Osteocyte (in vitro differentiated cells): ENCODE measurements at regions not wholly inside any gene's neighbourhood (a gene's known extent, or its start where the extent isn't known, plus 50 kb on each side); places are given as distances from the start of the nearest gene placed in this dataset.

ENCODE experiments used
- DNase-seq: peaks from one replicate; pipeline ENCODE4 v3.0.0; 2021; ENCODE audit warnings: mixed read lengths; ENCODE audit not compliant: unreplicated experiment; ENCODE audit errors: extremely low spot score
- H3K27ac Mint-ChIP-seq: one replicate; pipeline ENCODE4 v1.8.0; 2021; ENCODE audit warnings: mild to moderate bottlenecking, mixed read lengths; ENCODE audit not compliant: unreplicated experiment
- H3K27me3 Mint-ChIP-seq: one replicate; pipeline ENCODE4 v1.8.0; 2021; ENCODE audit warnings: mixed read lengths; ENCODE audit not compliant: unreplicated experiment
- H3K36me3 Mint-ChIP-seq: one replicate; pipeline ENCODE4 v1.8.0; 2021; ENCODE audit warnings: mixed read lengths; ENCODE audit not compliant: unreplicated experiment
- H3K4me1 Mint-ChIP-seq: one replicate; pipeline ENCODE4 v1.8.0; 2021; ENCODE audit warnings: mixed read lengths; ENCODE audit not compliant: unreplicated experiment
- H3K4me3 Mint-ChIP-seq: one replicate; pipeline ENCODE4 v1.8.0; 2021; ENCODE audit warnings: mild to moderate bottlenecking, moderate library complexity, mixed read lengths; ENCODE audit not compliant: unreplicated experiment
- H3K9me3 Mint-ChIP-seq: one replicate; pipeline ENCODE4 v1.8.0; 2021; ENCODE audit warnings: mixed read lengths; ENCODE audit not compliant: unreplicated experiment
- CTCF ChIP-seq: fragments of 200-600 bp; sonication (generic); IDR thresholded peaks from 2 replicates; pipeline ENCODE4 v1.5.0; 2021; ENCODE audit warnings: antibody characterized with exemption, mild to moderate bottlenecking, moderate library complexity

- Mint-ChIP-seq H3K27ac (no peak overlapping the region), H3K4me1 (no peaks in the 10 kb centered on the region)
Observed at GRCh38 chr18:29104671-29105070, 927.7 kb upstream of the CDH2 start.

GRCh38 chr18:29104227-29104626, 927.3 kb upstream of the CDH2 start:
- Mint-ChIP-seq H3K4me1 (no peaks in the 10 kb centered on the region), H3K36me3 (no peaks in the 10 kb centered on the region), H3K27ac (no peak overlapping the region), H3K9me3 (peaks cover 14% of the 10 kb centered on the region), H3K4me3 (no peak overlapping the region), H3K27me3 (no peaks in the 10 kb centered on the region)
- TF ChIP-seq CTCF = no peak
- no peak for DNase-seq

More at GRCh38 chr18:29104671-29105070, 927.7 kb upstream of the CDH2 start:
- no peak for TF ChIP-seq CTCF
- H3K9me3 Mint-ChIP-seq = peaks cover 16% of the 10 kb centered on the region
- no peaks in the 10 kb centered on the region for H3K36me3 Mint-ChIP-seq
- no peak for DNase-seq
- H3K27me3 Mint-ChIP-seq = no peaks in the 10 kb centered on the region
- no peak overlapping the region for H3K4me3 Mint-ChIP-seq

- Mint-ChIP-seq H3K4me1 (no peaks in the 10 kb centered on the region), H3K9me3 (peaks cover 8% of the 10 kb centered on the region), H3K27me3 (no peaks in the 10 kb centered on the region), H3K36me3 (no peaks in the 10 kb centered on the region), H3K4me3 (no peak overlapping the region), H3K27ac (no peak overlapping the region)
- TF ChIP-seq CTCF = no peak
- no peak for DNase-seq
Observed at GRCh38 chr18:29096079-29096770, 919.3 kb upstream of the CDH2 start.

GRCh38 chr18:29087616-29088246, 910.8 kb upstream of the CDH2 start:
- Mint-ChIP-seq H3K27me3 (no peaks in the 10 kb centered on the region), H3K4me3 (no peak overlapping the region), H3K27ac (no peak overlapping the region), H3K36me3 (no peaks in the 10 kb centered on the region), H3K4me1 (peaks cover 10% of the 10 kb centered on the region), H3K9me3 (peaks cover 4% of the 10 kb centered on the region)
- DNase-seq = no peak
- no peak for TF ChIP-seq CTCF

- H3K36me3 Mint-ChIP-seq = no peaks in the 10 kb centered on the region
- no peak for TF ChIP-seq CTCF
- H3K4me3 Mint-ChIP-seq = no peak overlapping the region
- H3K27me3 Mint-ChIP-seq = no peaks in the 10 kb centered on the region
- DNase-seq = no peak
- peak overlapping the region; percentile 27 for H3K27ac Mint-ChIP-seq
- H3K4me1 Mint-ChIP-seq = peaks cover 7% of the 10 kb centered on the region
- no peaks in the 10 kb centered on the region for H3K9me3 Mint-ChIP-seq
Observed at GRCh38 chr18:29084120-29084519, 907.2 kb upstream of the CDH2 start.
